DOHH2 (cell line): ENCODE measurements at regions not wholly inside any gene's neighbourhood (a gene's known extent, or its start where the extent isn't known, plus 50 kb on each side); places are given as distances from the start of the nearest gene placed in this dataset.

ENCODE experiments used
- EZH2phosphoT487 ChIP-seq: fragments of 200-600 bp; sonication (generic); IDR thresholded peaks from 2 replicates; pipeline ENCODE4 v1.6.1; 2017; ENCODE audit warnings: borderline replicate concordance, mild to moderate bottlenecking, antibody characterized with exemption, low read length, moderate library complexity, mixed read lengths
- TF ChIP-seq, protein P1 (sequence below): fragments of 200-600 bp; sonication (generic); IDR thresholded peaks from one replicate; pipeline ENCODE4 v1.5.1; 2014; ENCODE audit warnings: antibody characterized with exemption, mild to moderate bottlenecking, low read depth, low read length; ENCODE audit not compliant: poor library complexity, severe bottlenecking

DNA sequence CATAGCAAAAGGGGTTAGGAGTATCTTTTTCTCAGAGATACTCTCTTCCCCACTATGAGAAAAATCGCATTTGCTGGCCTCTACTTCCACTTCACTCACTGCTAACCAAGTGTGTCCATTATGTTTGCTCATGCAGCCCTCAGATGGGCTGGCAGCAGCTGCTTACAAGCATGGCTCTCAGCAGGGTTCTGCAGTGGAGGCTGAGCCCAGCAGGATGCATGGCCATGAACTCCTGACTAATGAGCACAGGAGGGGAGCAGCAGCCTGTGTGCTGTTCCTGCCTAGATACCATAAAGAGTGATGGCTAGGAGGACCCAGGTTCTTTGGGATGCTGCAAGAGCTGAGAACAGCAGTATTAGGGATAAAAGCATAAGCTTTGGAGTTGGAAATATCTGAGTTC is 316.9 kb upstream of the THSD7B start:
- TF ChIP-seq EZH2phosphoT487: no peak
- TF ChIP-seq, protein P1, sequence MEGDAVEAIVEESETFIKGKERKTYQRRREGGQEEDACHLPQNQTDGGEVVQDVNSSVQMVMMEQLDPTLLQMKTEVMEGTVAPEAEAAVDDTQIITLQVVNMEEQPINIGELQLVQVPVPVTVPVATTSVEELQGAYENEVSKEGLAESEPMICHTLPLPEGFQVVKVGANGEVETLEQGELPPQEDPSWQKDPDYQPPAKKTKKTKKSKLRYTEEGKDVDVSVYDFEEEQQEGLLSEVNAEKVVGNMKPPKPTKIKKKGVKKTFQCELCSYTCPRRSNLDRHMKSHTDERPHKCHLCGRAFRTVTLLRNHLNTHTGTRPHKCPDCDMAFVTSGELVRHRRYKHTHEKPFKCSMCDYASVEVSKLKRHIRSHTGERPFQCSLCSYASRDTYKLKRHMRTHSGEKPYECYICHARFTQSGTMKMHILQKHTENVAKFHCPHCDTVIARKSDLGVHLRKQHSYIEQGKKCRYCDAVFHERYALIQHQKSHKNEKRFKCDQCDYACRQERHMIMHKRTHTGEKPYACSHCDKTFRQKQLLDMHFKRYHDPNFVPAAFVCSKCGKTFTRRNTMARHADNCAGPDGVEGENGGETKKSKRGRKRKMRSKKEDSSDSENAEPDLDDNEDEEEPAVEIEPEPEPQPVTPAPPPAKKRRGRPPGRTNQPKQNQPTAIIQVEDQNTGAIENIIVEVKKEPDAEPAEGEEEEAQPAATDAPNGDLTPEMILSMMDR: no peak
